ENCODE measurements at regions not wholly inside any gene's neighbourhood (a gene's known extent, or its start where the extent isn't known, plus 50 kb on each side); places are given as distances from the start of the nearest gene placed in this dataset.

DNA sequence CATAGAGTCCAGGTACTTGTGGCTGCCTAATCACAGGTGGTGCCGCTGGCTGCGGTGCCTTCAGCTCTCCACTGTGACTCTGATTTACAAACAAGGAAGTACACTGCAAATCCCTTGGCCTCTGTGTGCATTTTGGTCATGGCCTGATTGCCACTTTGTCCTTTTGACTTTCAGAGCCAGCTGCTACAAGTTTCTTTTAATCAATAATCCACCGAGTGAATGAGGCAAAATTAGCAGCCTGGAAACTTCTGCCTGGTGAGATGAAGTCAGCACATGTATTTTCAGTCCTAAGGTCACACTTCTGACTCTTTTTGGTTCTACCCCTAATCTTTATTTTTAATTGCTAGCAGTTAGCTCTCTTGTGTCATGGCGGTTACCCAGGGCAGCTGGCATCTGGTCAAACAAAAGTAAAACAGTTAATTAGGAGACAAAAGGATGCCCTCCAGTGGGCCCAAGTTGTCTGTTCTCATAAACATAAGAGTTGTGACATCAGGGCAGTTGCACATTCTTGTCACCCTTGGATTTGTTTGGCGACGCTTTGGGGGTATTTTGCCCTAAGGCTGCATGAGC, 62.3 kb upstream of the LNX1 start:
- TF ChIP-seq, protein P1, sequence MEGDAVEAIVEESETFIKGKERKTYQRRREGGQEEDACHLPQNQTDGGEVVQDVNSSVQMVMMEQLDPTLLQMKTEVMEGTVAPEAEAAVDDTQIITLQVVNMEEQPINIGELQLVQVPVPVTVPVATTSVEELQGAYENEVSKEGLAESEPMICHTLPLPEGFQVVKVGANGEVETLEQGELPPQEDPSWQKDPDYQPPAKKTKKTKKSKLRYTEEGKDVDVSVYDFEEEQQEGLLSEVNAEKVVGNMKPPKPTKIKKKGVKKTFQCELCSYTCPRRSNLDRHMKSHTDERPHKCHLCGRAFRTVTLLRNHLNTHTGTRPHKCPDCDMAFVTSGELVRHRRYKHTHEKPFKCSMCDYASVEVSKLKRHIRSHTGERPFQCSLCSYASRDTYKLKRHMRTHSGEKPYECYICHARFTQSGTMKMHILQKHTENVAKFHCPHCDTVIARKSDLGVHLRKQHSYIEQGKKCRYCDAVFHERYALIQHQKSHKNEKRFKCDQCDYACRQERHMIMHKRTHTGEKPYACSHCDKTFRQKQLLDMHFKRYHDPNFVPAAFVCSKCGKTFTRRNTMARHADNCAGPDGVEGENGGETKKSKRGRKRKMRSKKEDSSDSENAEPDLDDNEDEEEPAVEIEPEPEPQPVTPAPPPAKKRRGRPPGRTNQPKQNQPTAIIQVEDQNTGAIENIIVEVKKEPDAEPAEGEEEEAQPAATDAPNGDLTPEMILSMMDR (IDR thresholded peaks at IDR 0.05 in 4 of 5, conservative IDR thresholded peaks at IDR 0.05 in 1 of 5), result no peak
- TF ChIP-seq POLR2A (IDR thresholded peaks at IDR 0.05), result no peak

Measured in gastrocnemius medialis (tissue), 4 donors.